ENCODE measurements at regions not wholly inside any gene's neighbourhood (a gene's known extent, or its start where the extent isn't known, plus 50 kb on each side); places are given as distances from the start of the nearest gene placed in this dataset.

DNA sequence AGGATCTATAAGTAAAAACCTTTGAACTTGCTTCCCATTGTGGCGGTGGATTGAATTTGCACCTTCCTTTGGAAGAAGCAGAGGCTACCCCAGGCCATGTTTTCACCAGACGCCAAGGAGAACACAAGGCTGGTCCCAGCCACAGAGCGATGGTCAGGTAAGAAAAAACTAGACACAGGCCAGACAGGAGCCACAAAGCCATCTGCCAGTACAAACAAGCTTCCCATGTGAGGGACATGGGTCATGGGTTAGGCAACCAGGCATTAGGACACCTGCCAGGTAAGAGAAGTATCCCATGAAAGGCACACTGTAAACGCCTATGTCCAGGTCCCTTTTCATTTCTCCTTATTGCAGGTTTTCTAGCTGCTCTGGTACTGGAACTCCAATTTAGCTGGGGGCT is 190.2 kb downstream of the KLF13 start:
- TF ChIP-seq, protein P1, sequence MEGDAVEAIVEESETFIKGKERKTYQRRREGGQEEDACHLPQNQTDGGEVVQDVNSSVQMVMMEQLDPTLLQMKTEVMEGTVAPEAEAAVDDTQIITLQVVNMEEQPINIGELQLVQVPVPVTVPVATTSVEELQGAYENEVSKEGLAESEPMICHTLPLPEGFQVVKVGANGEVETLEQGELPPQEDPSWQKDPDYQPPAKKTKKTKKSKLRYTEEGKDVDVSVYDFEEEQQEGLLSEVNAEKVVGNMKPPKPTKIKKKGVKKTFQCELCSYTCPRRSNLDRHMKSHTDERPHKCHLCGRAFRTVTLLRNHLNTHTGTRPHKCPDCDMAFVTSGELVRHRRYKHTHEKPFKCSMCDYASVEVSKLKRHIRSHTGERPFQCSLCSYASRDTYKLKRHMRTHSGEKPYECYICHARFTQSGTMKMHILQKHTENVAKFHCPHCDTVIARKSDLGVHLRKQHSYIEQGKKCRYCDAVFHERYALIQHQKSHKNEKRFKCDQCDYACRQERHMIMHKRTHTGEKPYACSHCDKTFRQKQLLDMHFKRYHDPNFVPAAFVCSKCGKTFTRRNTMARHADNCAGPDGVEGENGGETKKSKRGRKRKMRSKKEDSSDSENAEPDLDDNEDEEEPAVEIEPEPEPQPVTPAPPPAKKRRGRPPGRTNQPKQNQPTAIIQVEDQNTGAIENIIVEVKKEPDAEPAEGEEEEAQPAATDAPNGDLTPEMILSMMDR (IDR thresholded peaks at IDR 0.05) = no peak
- TF ChIP-seq EZH2 (IDR thresholded peaks at IDR 0.05; ENCODE audit: borderline replicate concordance, insufficient read depth, low read depth, low read length, poor library complexity, severe bottlenecking) = no peak

Data from B cell (primary cell).